ENCODE measurements at regions not wholly inside any gene's neighbourhood (a gene's known extent, or its start where the extent isn't known, plus 50 kb on each side); places are given as distances from the start of the nearest gene placed in this dataset.
"Not testable (repeated sequence)": the region's sequence is repeated elsewhere in the genome, so short reads cannot be mapped to it uniquely, and the experiment has no call there.

DNA sequence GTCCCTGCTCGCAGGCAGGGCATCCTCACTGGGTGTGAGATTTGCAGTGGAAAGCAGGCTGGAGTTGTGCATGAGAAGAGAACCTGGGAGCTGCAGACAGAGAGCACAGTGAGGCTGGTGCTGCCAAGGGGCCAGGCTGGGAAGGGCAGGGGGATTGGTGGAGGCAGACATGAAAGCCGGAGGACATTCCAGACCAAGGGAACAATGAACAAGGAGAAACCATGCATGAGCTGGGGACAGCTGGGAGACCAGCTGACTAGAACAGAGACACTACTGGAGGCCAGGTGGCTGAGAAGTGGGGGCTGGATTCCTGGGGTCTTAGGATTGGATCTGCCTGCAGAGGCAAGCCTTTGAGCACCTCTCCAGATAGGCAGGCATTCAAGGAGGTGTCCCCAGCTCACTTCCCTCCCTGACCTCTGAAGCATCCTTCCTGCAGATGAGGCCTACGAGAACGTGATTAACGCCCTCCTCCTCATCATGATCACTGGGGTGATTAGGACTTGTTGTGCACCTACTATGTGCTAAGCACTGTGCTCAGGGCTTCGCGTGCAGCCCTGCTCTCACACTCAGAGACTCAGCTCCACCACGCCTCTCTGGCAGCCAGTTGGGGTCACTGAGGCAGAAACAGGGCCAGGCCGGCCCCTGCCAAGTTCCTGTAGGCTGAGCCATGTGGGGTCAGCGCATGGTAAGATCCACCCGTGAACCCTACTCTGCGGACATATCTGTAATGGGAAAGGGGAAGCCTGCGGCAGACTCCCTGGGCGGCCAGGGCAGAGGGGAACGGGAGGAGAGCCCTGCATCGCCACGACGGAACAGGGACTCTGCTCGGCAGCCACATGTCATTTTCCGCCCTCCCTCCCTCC lies 74.8 kb upstream of the SLC66A3 start:
- TF ChIP-seq, protein P1, sequence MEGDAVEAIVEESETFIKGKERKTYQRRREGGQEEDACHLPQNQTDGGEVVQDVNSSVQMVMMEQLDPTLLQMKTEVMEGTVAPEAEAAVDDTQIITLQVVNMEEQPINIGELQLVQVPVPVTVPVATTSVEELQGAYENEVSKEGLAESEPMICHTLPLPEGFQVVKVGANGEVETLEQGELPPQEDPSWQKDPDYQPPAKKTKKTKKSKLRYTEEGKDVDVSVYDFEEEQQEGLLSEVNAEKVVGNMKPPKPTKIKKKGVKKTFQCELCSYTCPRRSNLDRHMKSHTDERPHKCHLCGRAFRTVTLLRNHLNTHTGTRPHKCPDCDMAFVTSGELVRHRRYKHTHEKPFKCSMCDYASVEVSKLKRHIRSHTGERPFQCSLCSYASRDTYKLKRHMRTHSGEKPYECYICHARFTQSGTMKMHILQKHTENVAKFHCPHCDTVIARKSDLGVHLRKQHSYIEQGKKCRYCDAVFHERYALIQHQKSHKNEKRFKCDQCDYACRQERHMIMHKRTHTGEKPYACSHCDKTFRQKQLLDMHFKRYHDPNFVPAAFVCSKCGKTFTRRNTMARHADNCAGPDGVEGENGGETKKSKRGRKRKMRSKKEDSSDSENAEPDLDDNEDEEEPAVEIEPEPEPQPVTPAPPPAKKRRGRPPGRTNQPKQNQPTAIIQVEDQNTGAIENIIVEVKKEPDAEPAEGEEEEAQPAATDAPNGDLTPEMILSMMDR (conservative IDR thresholded peaks at IDR 0.05): no peak
- no peak for TF ChIP-seq ZFX (IDR thresholded peaks at IDR 0.05)

DNA sequence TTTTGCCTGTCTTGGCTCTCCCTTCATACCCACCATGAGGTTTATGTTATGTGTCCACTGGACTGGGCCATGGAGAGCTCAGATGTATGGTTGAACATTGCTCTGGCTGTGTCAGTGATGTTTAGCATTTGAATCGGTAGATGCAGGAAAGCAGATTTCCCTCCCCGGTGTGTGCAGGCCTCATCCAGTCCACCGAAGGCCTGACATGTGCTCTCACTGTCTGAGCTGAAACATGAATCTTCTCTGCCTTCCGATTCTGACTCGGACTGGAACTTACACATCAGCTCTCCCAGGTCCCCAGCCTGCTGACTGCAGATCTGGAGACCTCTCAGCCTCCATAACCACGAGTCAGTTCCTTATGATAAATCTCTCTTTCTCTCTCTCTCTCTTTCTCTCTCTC lies 72.4 kb upstream of the SLC66A3 start:
- TF ChIP-seq ZFX (IDR thresholded peaks at IDR 0.05): no peak
- TF ChIP-seq, protein P1 (conservative IDR thresholded peaks at IDR 0.05): no peak
- no peak overlapping the region for H3K27ac ChIP-seq

More for the DNA sequence above, 74.8 kb upstream of the SLC66A3 start:
- no peak overlapping the region for H3K27ac ChIP-seq

DNA sequence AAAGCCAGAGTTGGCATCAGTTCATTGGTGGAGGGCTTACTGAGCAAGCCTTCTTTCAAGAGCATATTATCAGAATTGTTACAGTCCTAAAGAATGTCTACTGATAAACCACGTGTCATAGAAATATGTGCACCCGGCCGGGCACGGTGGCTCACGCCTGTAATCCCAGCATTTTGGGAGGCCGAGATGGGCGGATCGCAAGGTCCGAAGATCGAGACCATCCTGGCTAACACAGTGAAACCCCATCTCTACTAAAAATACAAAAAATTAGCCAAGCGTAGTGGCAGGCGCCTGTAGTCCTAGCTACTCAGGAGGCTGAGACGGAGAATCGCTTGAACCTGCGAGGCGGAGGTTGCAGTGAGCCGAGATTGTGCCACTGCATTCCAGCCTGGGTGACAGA lies 66.4 kb upstream of the SLC66A3 start:
- not testable (repeated sequence) for H3K27ac ChIP-seq

DNA sequence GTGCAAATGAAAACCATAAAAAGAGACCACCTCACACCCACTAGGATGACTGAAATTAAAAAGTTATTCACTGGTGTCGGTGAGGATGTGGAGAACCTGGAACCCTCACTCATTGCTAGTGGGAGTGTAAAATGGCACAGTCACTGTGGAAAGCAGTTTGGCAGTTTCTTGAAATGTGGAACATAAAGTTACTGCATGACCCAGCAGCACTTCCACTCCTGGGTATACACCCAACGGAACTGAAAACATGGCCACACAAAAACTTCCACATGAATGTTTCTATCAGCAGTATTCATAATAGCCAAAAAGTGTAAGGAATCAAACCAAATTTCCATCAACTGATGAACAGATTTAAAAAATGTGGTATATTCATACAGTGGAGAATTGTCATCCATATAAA lies 65.1 kb upstream of the SLC66A3 start:
- no peak for TF ChIP-seq ZFX (IDR thresholded peaks at IDR 0.05)
- TF ChIP-seq, protein P1 (conservative IDR thresholded peaks at IDR 0.05): no peak

DNA sequence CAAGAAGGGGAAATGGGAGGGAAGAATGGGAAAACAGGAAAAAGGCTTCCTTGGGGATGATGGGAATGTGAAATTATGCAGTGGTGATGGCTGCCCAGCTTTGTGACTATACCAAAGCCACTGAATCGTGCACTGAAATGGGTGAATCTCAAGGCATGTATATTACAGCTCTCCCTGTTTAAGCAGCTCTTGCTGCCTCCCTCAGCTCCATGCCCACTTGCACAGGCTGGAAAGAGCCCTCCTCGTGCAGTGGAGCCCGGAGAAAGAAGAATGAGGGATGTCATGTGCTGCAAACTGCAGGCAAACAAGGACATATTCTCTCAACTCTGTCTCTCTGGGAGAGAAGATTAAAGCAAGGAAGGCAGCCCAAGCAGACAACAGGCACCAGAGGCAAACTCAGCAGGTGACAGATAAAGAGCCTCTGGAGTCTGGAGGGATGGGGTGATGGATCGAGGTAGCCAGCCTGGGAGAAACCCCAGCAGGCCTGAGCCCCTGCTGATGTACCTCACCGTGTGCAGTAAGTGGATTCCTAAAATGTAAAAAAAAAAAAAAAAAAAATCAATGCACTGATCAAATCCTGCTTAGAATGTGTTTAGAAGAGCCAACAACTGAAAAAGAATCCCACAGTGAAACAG lies 62.4 kb upstream of the SLC66A3 start:
- TF ChIP-seq, protein P1 (conservative IDR thresholded peaks at IDR 0.05): no peak
- no peak for TF ChIP-seq ZFX (IDR thresholded peaks at IDR 0.05)
- H3K27ac ChIP-seq: no peak overlapping the region

More for the DNA sequence above, 65.1 kb upstream of the SLC66A3 start:
- no peak overlapping the region for H3K27ac ChIP-seq

DNA sequence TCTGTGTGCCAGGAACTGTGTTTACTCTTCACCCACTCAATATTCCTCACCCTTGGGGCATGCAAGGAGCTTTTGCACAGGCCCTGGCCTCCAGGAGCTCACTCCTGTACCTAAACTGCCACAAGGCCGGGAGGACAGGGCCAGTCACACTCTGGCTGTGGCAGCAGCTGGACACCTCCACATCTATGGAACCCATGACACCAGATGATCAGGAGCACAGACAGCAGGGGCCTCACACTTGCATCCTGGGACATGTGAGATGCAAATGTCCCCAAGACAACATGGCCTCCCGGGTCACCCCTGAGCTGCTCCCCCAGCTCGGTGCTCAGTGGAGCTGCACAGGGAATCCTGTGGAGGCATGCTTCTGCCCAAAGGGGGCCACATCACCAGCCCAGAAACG lies 61.8 kb upstream of the SLC66A3 start:
- no peak overlapping the region for H3K27ac ChIP-seq
- TF ChIP-seq, protein P1 (conservative IDR thresholded peaks at IDR 0.05): no peak
- no peak for TF ChIP-seq ZFX (IDR thresholded peaks at IDR 0.05)

DNA sequence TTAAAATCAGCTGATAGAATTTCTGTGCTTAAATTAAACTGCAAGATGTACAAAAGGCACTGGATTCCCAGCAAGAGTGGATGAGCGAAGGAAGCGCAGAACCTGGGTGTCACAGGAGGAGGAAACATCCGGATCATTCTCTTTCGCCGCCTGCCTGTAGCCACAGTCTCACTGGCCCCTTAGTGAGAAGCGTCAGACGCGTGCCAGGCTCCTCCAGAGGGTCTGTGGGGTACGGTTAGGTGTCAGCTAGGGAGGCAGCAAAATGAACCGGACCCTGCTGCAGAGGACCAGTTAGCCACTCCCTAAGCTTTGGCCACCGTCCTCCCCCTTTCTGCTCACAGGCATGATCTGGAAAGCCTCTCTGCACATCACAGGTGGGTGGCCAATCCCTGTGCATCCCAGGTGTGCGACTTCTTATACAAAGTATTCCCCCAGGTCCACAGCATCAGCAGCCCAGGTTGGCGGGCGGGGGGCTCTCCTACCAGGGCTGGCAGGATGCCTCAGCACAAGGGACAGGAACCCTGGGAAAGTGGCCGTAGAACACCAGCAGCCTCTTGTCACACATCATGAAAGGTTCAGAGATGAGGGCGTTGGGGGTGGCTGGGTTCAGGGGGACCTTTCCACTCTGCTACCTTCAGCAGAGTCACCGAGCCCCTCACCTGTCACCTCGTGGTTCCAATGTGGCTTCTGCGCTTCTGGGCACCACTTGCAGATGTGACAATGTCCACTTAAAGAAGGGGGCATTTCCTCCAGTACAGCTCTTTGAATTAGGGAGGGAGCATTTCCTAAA lies 61.1 kb upstream of the SLC66A3 start:
- TF ChIP-seq, protein P1 (conservative IDR thresholded peaks at IDR 0.05): no peak
- TF ChIP-seq ZFX (IDR thresholded peaks at IDR 0.05): no peak

More for the DNA sequence above, 61.1 kb upstream of the SLC66A3 start:
- no peak overlapping the region for H3K27ac ChIP-seq

All from C4-2B (cell line).